ENCODE measurements at regions not wholly inside any gene's neighbourhood (a gene's known extent, or its start where the extent isn't known, plus 50 kb on each side); places are given as distances from the start of the nearest gene placed in this dataset.

GRCh38 chr5:10031817-10032216 lies 217.9 kb downstream of the ATPSCKMT start:
- no peak for ATAC-seq (ENCODE audit: low read depth)
- Histone ChIP-seq H2AFZ (ENCODE audit: insufficient read depth, low read depth, low read length, poor library complexity, severe bottlenecking) (no peak overlapping the region), H3K27ac (ENCODE audit: low read length in 2 of 2) (no peak overlapping the region), H3K36me3 (replicated peaks in 1 of 2; ENCODE audit: control extremely low read depth in 1 of 2, control insufficient read depth in 1 of 2, extremely low read depth in 1 of 2, insufficient read depth in 2 of 2, low read length in 1 of 2) (no peaks in the 10 kb centered on the region), H3K9ac (ENCODE audit: low read length) (no peak overlapping the region), H3K4me3 (ENCODE audit: control extremely low read depth in 1 of 5, extremely low read depth in 1 of 5, insufficient read depth in 1 of 5, low read depth in 2 of 5, low read length in 4 of 5) (no peak overlapping the region), H3K4me2 (replicated peaks; ENCODE audit: low read depth, low read length, poor library complexity, severe bottlenecking) (no peak overlapping the region), H3K9me3 (ENCODE audit: control extremely low read depth in 1 of 3, control insufficient read depth in 2 of 3, insufficient read depth in 1 of 3, low read length in 2 of 3) (peaks cover 0 to 9% (median 0%) of the 10 kb centered on the region in 3 donors), H3K79me2 (ENCODE audit: control insufficient read depth, insufficient read depth, low read length) (no peaks in the 10 kb centered on the region), H3K27me3 (replicated peaks in 1 of 4; ENCODE audit: control extremely low read depth in 1 of 4, control insufficient read depth in 3 of 4, insufficient read depth in 4 of 4, low read length in 3 of 4) (no peaks in the 10 kb centered on the region), H4K20me1 (ENCODE audit: control insufficient read depth, insufficient read depth, low read length, poor library complexity, severe bottlenecking) (no peaks in the 10 kb centered on the region), H3K4me1 (ENCODE audit: control insufficient read depth in 2 of 2, insufficient read depth in 2 of 2, low read length in 2 of 2) (no peaks in the 10 kb centered on the region)
- no peak for DNase-seq
- peaks cover 3% of the 10 kb centered on the region for H3K9me3 Mint-ChIP-seq (ENCODE audit: insufficient read depth)
- intact Hi-C loops (cut with micrococcal nuclease): no loop called here
- H3K4me1 Mint-ChIP-seq: no peaks in the 10 kb centered on the region
- ChIA-PET CTCF (no interaction called here), POLR2A (no interaction called here)
- no peaks in the 10 kb centered on the region for H3K27me3 Mint-ChIP-seq
- no peak overlapping the region for H3K4me3 Mint-ChIP-seq
- TF ChIP-seq CTCF (IDR thresholded peaks at IDR 0.05) (no peak), EZH2 (IDR thresholded peaks at IDR 0.05; ENCODE audit: borderline replicate concordance, insufficient read depth, low read depth, low read length, poor library complexity, severe bottlenecking) (no peak)
- 100% methylated on average over 2 of the region's 2 CpGs for WGBS (ENCODE audit: insufficient coverage)
- H3K27ac Mint-ChIP-seq: no peak overlapping the region

DNA sequence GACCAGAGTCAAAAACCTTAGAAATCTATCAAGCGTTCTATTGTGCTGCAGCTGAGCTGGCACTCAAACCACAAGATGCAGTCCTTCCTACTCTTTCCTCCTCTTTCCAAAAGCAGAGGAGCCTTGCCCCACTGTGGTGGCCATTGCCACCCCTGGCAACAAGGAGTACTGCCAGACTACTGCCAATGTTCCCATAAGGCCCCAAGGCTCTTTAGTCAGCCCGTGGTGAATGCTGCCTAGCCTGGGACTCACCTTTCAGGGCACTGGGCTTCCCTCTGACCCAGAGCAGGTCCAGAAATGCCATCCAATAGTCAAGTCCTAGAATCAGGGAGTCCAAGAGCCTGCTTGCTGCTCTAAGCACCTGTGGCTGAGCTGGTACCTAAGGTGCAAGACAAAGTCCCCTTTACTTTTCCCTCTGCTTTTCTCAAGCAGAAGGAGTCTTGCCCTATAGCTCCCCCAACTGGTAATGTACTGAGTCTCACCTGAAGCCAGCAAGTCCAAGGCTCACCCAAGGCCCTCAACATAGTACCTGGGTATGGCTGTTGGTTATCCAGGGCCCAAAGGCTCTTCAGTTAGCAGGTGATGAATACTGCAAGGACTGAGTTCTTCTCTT lies 219.4 kb downstream of the ATPSCKMT start:
- TF ChIP-seq CTCF (IDR thresholded peaks at IDR 0.05): no peak
- no peak for TF ChIP-seq EZH2 (IDR thresholded peaks at IDR 0.05; ENCODE audit: borderline replicate concordance, insufficient read depth, low read depth, low read length, poor library complexity, severe bottlenecking)

More for the DNA sequence above, 219.4 kb downstream of the ATPSCKMT start:
- no peaks in the 10 kb centered on the region for H3K27me3 Mint-ChIP-seq
- H3K27ac Mint-ChIP-seq: no peak overlapping the region
- ATAC-seq (ENCODE audit: low read depth) (no peak), DNase-seq (no peak)
- Histone ChIP-seq H3K4me1 (ENCODE audit: control insufficient read depth in 2 of 2, insufficient read depth in 2 of 2, low read length in 2 of 2) (no peaks in the 10 kb centered on the region), H2AFZ (ENCODE audit: insufficient read depth, low read depth, low read length, poor library complexity, severe bottlenecking) (no peak overlapping the region), H3K27me3 (replicated peaks in 1 of 4; ENCODE audit: control extremely low read depth in 1 of 4, control insufficient read depth in 3 of 4, insufficient read depth in 4 of 4, low read length in 3 of 4) (no peaks in the 10 kb centered on the region), H3K36me3 (replicated peaks in 1 of 2; ENCODE audit: control extremely low read depth in 1 of 2, control insufficient read depth in 1 of 2, extremely low read depth in 1 of 2, insufficient read depth in 2 of 2, low read length in 1 of 2) (no peaks in the 10 kb centered on the region), H3K9ac (ENCODE audit: low read length) (no peak overlapping the region), H3K27ac (ENCODE audit: low read length in 2 of 2) (no peak overlapping the region), H4K20me1 (ENCODE audit: control insufficient read depth, insufficient read depth, low read length, poor library complexity, severe bottlenecking) (no peaks in the 10 kb centered on the region), H3K79me2 (ENCODE audit: control insufficient read depth, insufficient read depth, low read length) (no peaks in the 10 kb centered on the region), H3K4me3 (ENCODE audit: control extremely low read depth in 1 of 5, extremely low read depth in 1 of 5, insufficient read depth in 1 of 5, low read depth in 2 of 5, low read length in 4 of 5) (no peak overlapping the region), H3K9me3 (ENCODE audit: control extremely low read depth in 1 of 3, control insufficient read depth in 2 of 3, insufficient read depth in 1 of 3, low read length in 2 of 3) (peaks cover 0 to 9% (median 0%) of the 10 kb centered on the region in 3 donors), H3K4me2 (replicated peaks; ENCODE audit: low read depth, low read length, poor library complexity, severe bottlenecking) (no peak overlapping the region)
- CTCF ChIA-PET: no interaction called here
- POLR2A ChIA-PET: no interaction called here
- peaks cover 5% of the 10 kb centered on the region for H3K9me3 Mint-ChIP-seq (ENCODE audit: insufficient read depth)
- H3K4me3 Mint-ChIP-seq: no peak overlapping the region
- WGBS (ENCODE audit: insufficient coverage): 77% methylated on average over 2 of the region's 2 CpGs
- intact Hi-C loops (cut with micrococcal nuclease): no loop called here
- H3K4me1 Mint-ChIP-seq: no peaks in the 10 kb centered on the region

Data from B cell (primary cell).